ENCODE measurements at regions not wholly inside any gene's neighbourhood (a gene's known extent, or its start where the extent isn't known, plus 50 kb on each side); places are given as distances from the start of the nearest gene placed in this dataset.

DNA sequence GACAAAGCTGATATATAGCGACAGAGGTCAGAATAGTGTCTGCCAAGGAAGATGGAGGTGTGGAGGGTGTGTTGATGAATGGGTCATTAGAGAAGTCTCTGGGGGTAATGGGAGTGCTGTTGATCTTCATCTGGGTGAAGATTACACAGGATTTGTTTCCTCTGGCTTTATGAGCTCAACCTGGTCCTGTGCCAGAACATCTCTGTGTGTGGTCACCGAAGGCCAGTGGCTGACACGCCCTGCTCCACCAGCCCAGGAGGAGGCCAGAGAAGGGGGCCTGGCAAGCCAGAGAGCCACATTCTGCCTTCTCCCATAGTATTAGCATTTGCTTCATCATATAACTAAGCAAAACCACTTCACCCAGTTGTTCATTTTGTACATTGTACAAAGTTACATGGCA is 121.1 kb downstream of the ZNF621 start:
- Histone ChIP-seq H3K27ac (ENCODE audit: low read depth, low read length) (no peak overlapping the region), H3K36me3 (ENCODE audit: control insufficient read depth, insufficient read depth, low read length) (no peaks in the 10 kb centered on the region)

DNA sequence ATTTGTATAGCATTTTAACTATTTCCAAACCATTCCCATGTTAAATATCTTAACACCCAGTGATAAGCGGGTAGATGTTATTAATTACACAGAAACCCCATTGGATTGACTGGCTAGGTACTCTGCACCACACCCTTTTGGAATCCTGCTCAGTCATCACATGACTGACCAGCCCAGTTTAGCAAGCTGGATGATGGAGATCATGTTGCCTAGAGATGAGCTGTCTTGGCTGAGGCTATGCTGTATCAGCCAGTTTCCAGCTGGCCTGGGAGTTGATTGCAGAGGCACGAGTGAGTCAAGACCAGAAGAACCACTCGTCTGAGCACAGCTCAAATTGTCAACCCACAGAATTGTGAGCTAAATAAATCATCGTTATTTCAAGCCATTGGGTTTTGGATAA is 124.6 kb downstream of the ZNF621 start:
- Histone ChIP-seq H3K9ac (ENCODE audit: low read depth, low read length) (no peak overlapping the region), H3K36me3 (ENCODE audit: control insufficient read depth, insufficient read depth, low read length) (no peaks in the 10 kb centered on the region), H3K4me3 (ENCODE audit: low read depth, low read length) (no peak overlapping the region), H3K27ac (ENCODE audit: low read depth, low read length) (no peak overlapping the region), H3K27me3 (ENCODE audit: control insufficient read depth, insufficient read depth, low read length) (no peaks in the 10 kb centered on the region), H3K4me1 (ENCODE audit: control insufficient read depth, insufficient read depth, low read length) (no peaks in the 10 kb centered on the region), H3K9me3 (ENCODE audit: control insufficient read depth, insufficient read depth, low read length) (no peaks in the 10 kb centered on the region)

More for the DNA sequence above, 121.1 kb downstream of the ZNF621 start:
- no peaks in the 10 kb centered on the region for H3K4me1 ChIP-seq (ENCODE audit: control insufficient read depth, insufficient read depth, low read length)
- no peak overlapping the region for H3K4me3 ChIP-seq (ENCODE audit: low read depth, low read length)
- no peak overlapping the region for H3K9ac ChIP-seq (ENCODE audit: low read depth, low read length)
- no peaks in the 10 kb centered on the region for H3K9me3 ChIP-seq (ENCODE audit: control insufficient read depth, insufficient read depth, low read length)
- H3K27me3 ChIP-seq (ENCODE audit: control insufficient read depth, insufficient read depth, low read length): no peaks in the 10 kb centered on the region

DNA sequence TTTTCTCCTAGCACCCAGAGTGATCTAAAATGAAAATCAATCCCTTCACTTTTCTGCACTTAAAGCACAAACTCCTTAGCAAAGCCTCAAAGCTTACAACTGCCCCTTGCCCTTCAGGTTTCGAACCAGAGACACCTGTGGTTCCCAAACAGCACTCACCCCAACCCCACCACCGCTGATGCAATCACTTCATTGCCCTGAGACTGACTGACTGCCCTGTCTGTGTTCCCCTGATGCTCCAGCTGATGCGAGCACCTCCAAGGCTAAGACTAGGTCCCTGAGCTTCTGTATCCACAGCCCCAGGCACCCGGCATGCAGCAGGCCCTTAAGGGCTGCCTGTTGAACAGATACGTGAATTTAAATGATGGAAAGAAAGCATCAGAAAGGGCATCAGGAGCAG is 127.3 kb downstream of the ZNF621 start:
- no peaks in the 10 kb centered on the region for H3K36me3 ChIP-seq (ENCODE audit: control insufficient read depth, insufficient read depth, low read length)
- no peaks in the 10 kb centered on the region for H3K4me1 ChIP-seq (ENCODE audit: control insufficient read depth, insufficient read depth, low read length)

DNA sequence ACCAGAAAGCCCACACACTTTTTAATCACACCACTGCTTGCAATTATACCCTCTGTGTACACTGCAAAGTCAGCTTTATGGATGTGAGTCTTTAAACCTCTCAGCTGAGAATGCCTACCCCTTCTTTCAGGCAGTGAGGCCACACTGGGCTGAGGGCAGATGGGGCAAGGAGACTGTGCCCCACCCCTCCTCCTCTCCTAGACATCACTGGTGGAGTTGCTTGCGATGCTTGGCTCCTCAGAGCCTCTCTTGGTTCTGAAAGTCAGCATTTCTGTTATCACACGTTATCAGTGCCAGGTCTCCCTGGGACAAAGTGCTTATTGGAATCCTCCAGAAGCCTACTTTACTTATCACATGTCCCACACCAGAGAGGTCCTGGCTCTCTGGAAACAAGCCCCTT is 128.2 kb downstream of the ZNF621 start:
- H3K27ac ChIP-seq (ENCODE audit: low read depth, low read length): no peak overlapping the region
- H3K27me3 ChIP-seq (ENCODE audit: control insufficient read depth, insufficient read depth, low read length): no peaks in the 10 kb centered on the region
- no peaks in the 10 kb centered on the region for H3K36me3 ChIP-seq (ENCODE audit: control insufficient read depth, insufficient read depth, low read length)
- no peaks in the 10 kb centered on the region for H3K4me1 ChIP-seq (ENCODE audit: control insufficient read depth, insufficient read depth, low read length)
- no peaks in the 10 kb centered on the region for H3K9me3 ChIP-seq (ENCODE audit: control insufficient read depth, insufficient read depth, low read length)
- no peak overlapping the region for H3K4me3 ChIP-seq (ENCODE audit: low read depth, low read length)
- H3K9ac ChIP-seq (ENCODE audit: low read depth, low read length): no peak overlapping the region

More for the DNA sequence above, 127.3 kb downstream of the ZNF621 start:
- H3K4me3 ChIP-seq (ENCODE audit: low read depth, low read length): no peak overlapping the region
- H3K27me3 ChIP-seq (ENCODE audit: control insufficient read depth, insufficient read depth, low read length): no peaks in the 10 kb centered on the region
- H3K9ac ChIP-seq (ENCODE audit: low read depth, low read length): no peak overlapping the region
- no peak overlapping the region for H3K27ac ChIP-seq (ENCODE audit: low read depth, low read length)
- no peaks in the 10 kb centered on the region for H3K9me3 ChIP-seq (ENCODE audit: control insufficient read depth, insufficient read depth, low read length)

DNA sequence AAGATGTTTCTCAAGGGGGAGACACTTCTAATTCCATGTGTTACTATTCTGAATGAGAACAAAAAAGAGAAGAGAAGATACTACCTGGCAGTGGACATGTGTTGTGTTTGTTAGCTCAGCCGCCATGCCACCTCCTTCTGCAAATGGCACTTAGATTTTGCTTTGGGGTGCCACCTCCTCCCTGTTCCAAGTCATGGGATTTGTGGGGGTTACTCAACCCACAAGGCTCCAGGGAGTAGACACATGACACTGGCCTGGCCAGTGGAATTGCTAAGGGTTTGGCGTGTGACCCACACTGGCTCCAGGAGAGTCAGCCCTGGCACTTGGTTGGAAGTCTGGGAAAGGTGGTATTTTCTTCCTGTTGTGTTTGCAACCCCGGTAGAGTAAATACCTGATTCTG is 129.1 kb downstream of the ZNF621 start:
- H3K9ac ChIP-seq (ENCODE audit: low read depth, low read length): no peak overlapping the region
- H3K9me3 ChIP-seq (ENCODE audit: control insufficient read depth, insufficient read depth, low read length): no peaks in the 10 kb centered on the region
- H3K27me3 ChIP-seq (ENCODE audit: control insufficient read depth, insufficient read depth, low read length): no peaks in the 10 kb centered on the region
- no peaks in the 10 kb centered on the region for H3K4me1 ChIP-seq (ENCODE audit: control insufficient read depth, insufficient read depth, low read length)
- H3K36me3 ChIP-seq (ENCODE audit: control insufficient read depth, insufficient read depth, low read length): no peaks in the 10 kb centered on the region
- no peak overlapping the region for H3K4me3 ChIP-seq (ENCODE audit: low read depth, low read length)
- H3K27ac ChIP-seq (ENCODE audit: low read depth, low read length): no peak overlapping the region

DNA sequence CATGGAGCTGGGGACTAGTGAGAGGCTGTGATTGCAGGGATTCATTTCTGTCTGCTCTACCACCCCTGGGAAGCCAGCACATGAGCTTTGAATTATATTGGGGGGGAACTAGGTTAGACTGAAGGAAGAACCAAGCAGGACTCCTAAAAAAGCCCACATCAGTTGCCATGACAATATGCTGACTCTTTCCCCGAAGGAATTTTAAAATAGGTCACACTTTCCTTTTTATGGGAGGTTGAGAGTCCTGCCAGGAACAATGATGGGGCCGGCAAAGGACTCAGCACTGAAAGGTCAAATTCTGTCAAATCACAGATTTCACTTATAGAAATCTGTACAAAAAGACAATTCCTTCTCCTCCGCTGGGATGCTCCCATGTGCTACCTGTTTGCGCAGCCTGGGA is 130.8 kb downstream of the ZNF621 start:
- H3K27me3 ChIP-seq (ENCODE audit: control insufficient read depth, insufficient read depth, low read length): no peaks in the 10 kb centered on the region
- no peaks in the 10 kb centered on the region for H3K4me1 ChIP-seq (ENCODE audit: control insufficient read depth, insufficient read depth, low read length)
- no peaks in the 10 kb centered on the region for H3K36me3 ChIP-seq (ENCODE audit: control insufficient read depth, insufficient read depth, low read length)
- no peak overlapping the region for H3K4me3 ChIP-seq (ENCODE audit: low read depth, low read length)
- no peak overlapping the region for H3K27ac ChIP-seq (ENCODE audit: low read depth, low read length)
- no peaks in the 10 kb centered on the region for H3K9me3 ChIP-seq (ENCODE audit: control insufficient read depth, insufficient read depth, low read length)
- no peak overlapping the region for H3K9ac ChIP-seq (ENCODE audit: low read depth, low read length)

DNA sequence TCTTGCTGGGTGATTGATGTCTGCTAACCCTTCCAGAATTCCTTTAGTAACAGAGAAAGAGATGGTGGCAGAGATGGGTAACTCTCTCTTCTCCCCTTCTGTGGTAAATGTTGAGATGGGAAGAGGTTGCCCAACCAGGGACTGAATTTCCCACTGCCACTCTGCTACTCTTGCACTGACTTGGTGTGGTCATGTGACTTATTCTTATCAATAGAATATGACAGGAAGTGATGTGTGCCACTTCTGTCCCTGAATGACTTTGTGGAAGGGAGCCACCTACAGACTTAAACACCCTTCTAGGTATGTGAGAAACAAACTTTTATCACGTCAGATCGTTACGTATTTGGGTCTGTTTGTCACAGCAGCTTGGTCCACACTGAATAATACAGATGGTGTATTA is 132.9 kb downstream of the ZNF621 start:
- H3K27ac ChIP-seq (ENCODE audit: low read depth, low read length): no peak overlapping the region
- H3K4me3 ChIP-seq (ENCODE audit: low read depth, low read length): no peak overlapping the region
- no peaks in the 10 kb centered on the region for H3K9me3 ChIP-seq (ENCODE audit: control insufficient read depth, insufficient read depth, low read length)
- no peaks in the 10 kb centered on the region for H3K27me3 ChIP-seq (ENCODE audit: control insufficient read depth, insufficient read depth, low read length)
- no peak overlapping the region for H3K9ac ChIP-seq (ENCODE audit: low read depth, low read length)
- H3K36me3 ChIP-seq (ENCODE audit: control insufficient read depth, insufficient read depth, low read length): no peaks in the 10 kb centered on the region
- no peaks in the 10 kb centered on the region for H3K4me1 ChIP-seq (ENCODE audit: control insufficient read depth, insufficient read depth, low read length)

DNA sequence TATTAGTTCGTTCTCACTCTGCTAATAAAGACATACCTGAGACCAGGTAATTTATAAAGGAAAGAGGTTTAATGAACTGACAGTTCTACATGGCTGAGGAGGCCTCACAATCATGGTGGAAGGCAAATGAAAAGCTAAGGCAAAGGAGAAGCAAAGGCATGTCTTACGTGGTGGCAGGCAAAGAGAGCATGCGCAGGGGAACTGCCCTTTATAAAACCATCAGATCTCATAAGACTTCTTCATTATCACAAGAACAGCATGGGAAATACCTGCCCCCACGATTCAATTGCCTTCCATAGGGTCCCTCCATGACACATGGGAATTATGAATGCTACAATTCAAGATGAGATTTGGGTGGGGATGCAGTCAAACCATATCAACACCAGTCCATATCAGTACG is 133.5 kb downstream of the ZNF621 start:
- H3K27me3 ChIP-seq (ENCODE audit: control insufficient read depth, insufficient read depth, low read length): no peaks in the 10 kb centered on the region
- H3K36me3 ChIP-seq (ENCODE audit: control insufficient read depth, insufficient read depth, low read length): no peaks in the 10 kb centered on the region
- H3K4me1 ChIP-seq (ENCODE audit: control insufficient read depth, insufficient read depth, low read length): no peaks in the 10 kb centered on the region
- H3K4me3 ChIP-seq (ENCODE audit: low read depth, low read length): no peak overlapping the region
- H3K9me3 ChIP-seq (ENCODE audit: control insufficient read depth, insufficient read depth, low read length): no peaks in the 10 kb centered on the region
- H3K27ac ChIP-seq (ENCODE audit: low read depth, low read length): no peak overlapping the region
- H3K9ac ChIP-seq (ENCODE audit: low read depth, low read length): no peak overlapping the region

DNA sequence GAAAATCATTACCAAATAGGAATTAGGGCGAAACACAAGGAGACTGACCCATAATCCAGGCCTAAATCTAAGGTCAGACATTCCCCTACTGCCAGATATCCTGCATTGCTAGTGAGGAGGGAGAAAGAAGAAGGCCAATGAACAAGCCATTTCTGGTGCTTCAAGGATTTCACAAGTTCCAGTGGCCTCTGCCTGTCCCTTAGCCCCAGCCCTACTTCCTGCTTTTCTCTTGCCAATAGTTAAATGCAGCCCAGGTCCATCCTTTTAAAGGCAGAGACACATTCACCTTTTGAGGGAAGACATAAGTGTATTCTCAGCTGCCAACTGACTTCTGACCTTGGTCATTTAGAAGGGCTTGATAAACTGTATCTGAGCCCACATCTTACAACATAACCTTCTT is 135.8 kb downstream of the ZNF621 start:
- Histone ChIP-seq H3K4me1 (ENCODE audit: control insufficient read depth, insufficient read depth, low read length) (no peaks in the 10 kb centered on the region), H3K9ac (ENCODE audit: low read depth, low read length) (no peak overlapping the region), H3K27me3 (ENCODE audit: control insufficient read depth, insufficient read depth, low read length) (no peaks in the 10 kb centered on the region), H3K4me3 (ENCODE audit: low read depth, low read length) (no peak overlapping the region), H3K36me3 (ENCODE audit: control insufficient read depth, insufficient read depth, low read length) (no peaks in the 10 kb centered on the region), H3K27ac (ENCODE audit: low read depth, low read length) (no peak overlapping the region), H3K9me3 (ENCODE audit: control insufficient read depth, insufficient read depth, low read length) (no peaks in the 10 kb centered on the region)

DNA sequence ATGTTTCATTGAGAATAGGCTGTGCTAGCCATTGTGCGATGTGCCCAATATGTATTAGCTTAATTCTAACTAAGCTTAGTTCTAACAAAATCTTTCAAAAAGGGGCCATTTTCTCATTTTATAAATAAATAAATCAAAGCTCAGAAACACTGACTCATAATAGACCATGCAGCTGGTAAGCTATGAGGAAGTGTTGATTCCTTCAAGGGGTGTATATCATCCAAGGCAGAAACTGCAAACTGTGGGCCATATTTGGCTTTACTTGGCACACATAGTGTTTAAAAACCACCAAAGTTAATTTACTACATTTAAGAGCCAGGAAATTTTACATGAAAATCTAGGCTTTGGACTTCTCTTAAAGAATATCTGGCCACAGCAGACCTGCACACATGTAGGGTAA is 136.5 kb downstream of the ZNF621 start:
- H3K27me3 ChIP-seq (ENCODE audit: control insufficient read depth, insufficient read depth, low read length): no peaks in the 10 kb centered on the region
- H3K9ac ChIP-seq (ENCODE audit: low read depth, low read length): no peak overlapping the region
- H3K36me3 ChIP-seq (ENCODE audit: control insufficient read depth, insufficient read depth, low read length): no peaks in the 10 kb centered on the region
- no peak overlapping the region for H3K27ac ChIP-seq (ENCODE audit: low read depth, low read length)
- no peaks in the 10 kb centered on the region for H3K9me3 ChIP-seq (ENCODE audit: control insufficient read depth, insufficient read depth, low read length)
- H3K4me1 ChIP-seq (ENCODE audit: control insufficient read depth, insufficient read depth, low read length): no peaks in the 10 kb centered on the region
- H3K4me3 ChIP-seq (ENCODE audit: low read depth, low read length): no peak overlapping the region

DNA sequence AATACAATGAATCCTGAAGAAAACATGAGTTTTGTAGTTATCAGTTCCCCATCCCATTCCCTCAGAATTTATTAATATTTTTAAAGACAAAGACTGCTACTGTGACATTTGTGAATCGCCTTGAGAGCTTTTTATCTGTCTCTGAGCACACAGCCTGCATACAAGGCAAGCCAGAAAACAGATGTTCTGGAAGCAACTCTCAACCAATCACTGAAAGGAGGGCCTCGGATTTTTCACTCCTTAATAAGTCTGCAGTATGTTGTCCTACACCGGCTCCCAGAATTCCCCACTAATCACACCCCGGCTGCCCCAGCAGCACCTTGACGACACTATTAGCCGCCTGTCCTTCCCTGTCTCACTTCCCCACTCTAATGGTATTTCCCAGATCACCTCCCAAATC is 138.5 kb downstream of the ZNF621 start:
- H3K27me3 ChIP-seq (ENCODE audit: control insufficient read depth, insufficient read depth, low read length): no peaks in the 10 kb centered on the region
- no peaks in the 10 kb centered on the region for H3K36me3 ChIP-seq (ENCODE audit: control insufficient read depth, insufficient read depth, low read length)
- H3K4me1 ChIP-seq (ENCODE audit: control insufficient read depth, insufficient read depth, low read length): no peaks in the 10 kb centered on the region
- no peak overlapping the region for H3K27ac ChIP-seq (ENCODE audit: low read depth, low read length)
- H3K9ac ChIP-seq (ENCODE audit: low read depth, low read length): no peak overlapping the region
- H3K9me3 ChIP-seq (ENCODE audit: control insufficient read depth, insufficient read depth, low read length): no peaks in the 10 kb centered on the region
- H3K4me3 ChIP-seq (ENCODE audit: low read depth, low read length): no peak overlapping the region

DNA sequence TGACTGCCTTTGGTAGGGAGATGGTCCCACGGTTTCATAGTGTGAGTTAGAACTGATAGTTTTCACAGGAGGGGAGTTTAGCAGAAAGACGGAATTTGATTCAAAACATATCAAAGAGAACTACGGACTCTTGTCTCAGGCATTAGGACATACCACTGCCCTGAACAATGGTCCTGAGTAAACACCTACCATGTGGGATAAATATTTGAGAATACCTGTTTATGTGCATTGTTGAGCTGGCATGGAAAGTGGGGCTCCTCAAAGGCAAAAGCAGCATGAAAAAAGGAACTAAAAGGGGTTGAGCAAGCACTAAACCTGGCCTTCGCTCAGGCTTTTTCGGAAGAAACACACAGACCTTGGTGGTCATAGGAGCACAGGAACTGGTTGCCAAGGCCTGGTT is 144.4 kb downstream of the ZNF621 start:
- no peaks in the 10 kb centered on the region for H3K36me3 ChIP-seq (ENCODE audit: control insufficient read depth, insufficient read depth, low read length)
- no peak overlapping the region for H3K27ac ChIP-seq (ENCODE audit: low read depth, low read length)
- H3K9ac ChIP-seq (ENCODE audit: low read depth, low read length): no peak overlapping the region
- no peak overlapping the region for H3K4me3 ChIP-seq (ENCODE audit: low read depth, low read length)
- H3K4me1 ChIP-seq (ENCODE audit: control insufficient read depth, insufficient read depth, low read length): no peaks in the 10 kb centered on the region
- H3K27me3 ChIP-seq (ENCODE audit: control insufficient read depth, insufficient read depth, low read length): no peaks in the 10 kb centered on the region
- no peaks in the 10 kb centered on the region for H3K9me3 ChIP-seq (ENCODE audit: control insufficient read depth, insufficient read depth, low read length)
